ENCODE measurements at regions not wholly inside any gene's neighbourhood (a gene's known extent, or its start where the extent isn't known, plus 50 kb on each side); places are given as distances from the start of the nearest gene placed in this dataset.

- TF ChIP-seq CTCF (IDR thresholded peaks at IDR 0.05; ENCODE audit: low read depth, low read length): no peak
- no peak overlapping the region for H3K4me3 ChIP-seq (ENCODE audit: low read depth, low read length)
- no peak overlapping the region for H3K27ac ChIP-seq
Observed at GRCh38 chr3:80000022-80000421, 232.2 kb upstream of the ROBO1 start.

GRCh38 chr3:79994397-79994796 is 226.6 kb upstream of the ROBO1 start:
- Histone ChIP-seq H3K27me3 (ENCODE audit: insufficient read depth, low read depth, severe bottlenecking) (no peaks in the 10 kb centered on the region), H3K36me3 (no peaks in the 10 kb centered on the region), H3K9me3 (ENCODE audit: severe bottlenecking) (no peaks in the 10 kb centered on the region), H3K27ac (no peak overlapping the region), H3K4me3 (ENCODE audit: low read depth, low read length) (no peak overlapping the region)
- DNase-seq: no peak
- TF ChIP-seq CTCF (IDR thresholded peaks at IDR 0.05; ENCODE audit: low read depth, low read length): no peak

More at GRCh38 chr3:80000022-80000421, 232.2 kb upstream of the ROBO1 start:
- no peaks in the 10 kb centered on the region for H3K27me3 ChIP-seq (ENCODE audit: insufficient read depth, low read depth, severe bottlenecking)
- no peaks in the 10 kb centered on the region for H3K9me3 ChIP-seq (ENCODE audit: severe bottlenecking)
- no peaks in the 10 kb centered on the region for H3K36me3 ChIP-seq
- DNase-seq: no peak

- Histone ChIP-seq H3K27me3 (ENCODE audit: insufficient read depth, low read depth, severe bottlenecking) (no peaks in the 10 kb centered on the region), H3K9me3 (ENCODE audit: severe bottlenecking) (no peaks in the 10 kb centered on the region), H3K4me3 (ENCODE audit: low read depth, low read length) (no peak overlapping the region), H3K36me3 (no peaks in the 10 kb centered on the region), H3K27ac (no peak overlapping the region)
- no peak for TF ChIP-seq CTCF (IDR thresholded peaks at IDR 0.05; ENCODE audit: low read depth, low read length)
- no peak for DNase-seq
Observed at GRCh38 chr3:79986338-79986737, 218.5 kb upstream of the ROBO1 start.

GRCh38 chr3:79985816-79986215 is 218.0 kb upstream of the ROBO1 start:
- no peak for TF ChIP-seq CTCF (IDR thresholded peaks at IDR 0.05; ENCODE audit: low read depth, low read length)
- no peak overlapping the region for H3K4me3 ChIP-seq (ENCODE audit: low read depth, low read length)
- H3K27ac ChIP-seq: no peak overlapping the region
- DNase-seq: no peak
- no peaks in the 10 kb centered on the region for H3K9me3 ChIP-seq (ENCODE audit: severe bottlenecking)
- H3K36me3 ChIP-seq: no peaks in the 10 kb centered on the region
- H3K27me3 ChIP-seq (ENCODE audit: insufficient read depth, low read depth, severe bottlenecking): no peaks in the 10 kb centered on the region

- no peak for TF ChIP-seq CTCF (IDR thresholded peaks at IDR 0.05; ENCODE audit: low read depth, low read length)
Observed at GRCh38 chr3:79983118-79983517, 215.3 kb upstream of the ROBO1 start.

GRCh38 chr3:79979990-79980389 is 212.2 kb upstream of the ROBO1 start:
- no peaks in the 10 kb centered on the region for H3K27me3 ChIP-seq (ENCODE audit: insufficient read depth, low read depth, severe bottlenecking)
- H3K9me3 ChIP-seq (ENCODE audit: severe bottlenecking): no peaks in the 10 kb centered on the region
- no peak overlapping the region for H3K4me3 ChIP-seq (ENCODE audit: low read depth, low read length)
- DNase-seq: no peak
- H3K36me3 ChIP-seq: no peaks in the 10 kb centered on the region
- TF ChIP-seq CTCF (IDR thresholded peaks at IDR 0.05; ENCODE audit: low read depth, low read length): no peak
- H3K27ac ChIP-seq: no peak overlapping the region

More at GRCh38 chr3:79983118-79983517, 215.3 kb upstream of the ROBO1 start:
- Histone ChIP-seq H3K27ac (no peak overlapping the region), H3K4me3 (ENCODE audit: low read depth, low read length) (no peak overlapping the region), H3K9me3 (ENCODE audit: severe bottlenecking) (no peaks in the 10 kb centered on the region), H3K36me3 (no peaks in the 10 kb centered on the region), H3K27me3 (ENCODE audit: insufficient read depth, low read depth, severe bottlenecking) (no peaks in the 10 kb centered on the region)
- no peak for DNase-seq
